HT-29 (cell line): ENCODE measurements at regions not wholly inside any gene's neighbourhood (a gene's known extent, or its start where the extent isn't known, plus 50 kb on each side); places are given as distances from the start of the nearest gene placed in this dataset.

Source experiments
- DNase-seq: peaks from one replicate; pipeline ENCODE4 v3.0.0-alpha.2; 2015; ENCODE audit warnings: low spot score

GRCh38 chr3:145522893-145523651 is 637.9 kb downstream of the PLOD2 start:
- no peak for DNase-seq

GRCh38 chr3:145531548-145531947 is 629.4 kb downstream of the PLOD2 start:
- DNase-seq: no peak

GRCh38 chr3:145533696-145534095 is 627.3 kb downstream of the PLOD2 start:
- no peak for DNase-seq

GRCh38 chr3:145536461-145536860 is 624.5 kb downstream of the PLOD2 start:
- no peak for DNase-seq

- no peak for DNase-seq
These were observed 610.5 kb downstream of the PLOD2 start for GRCh38 chr3:145550522-145550921.

- no peak for DNase-seq
These were observed 603.6 kb downstream of the PLOD2 start for GRCh38 chr3:145557405-145557804.

GRCh38 chr3:145578471-145578870 is 582.5 kb downstream of the PLOD2 start:
- DNase-seq: no peak

GRCh38 chr3:145581694-145582093 is 579.3 kb downstream of the PLOD2 start:
- DNase-seq: no peak

GRCh38 chr3:145604851-145605250 is 556.1 kb downstream of the PLOD2 start:
- no peak for DNase-seq

GRCh38 chr3:145620002-145620401 is 541.0 kb downstream of the PLOD2 start:
- no peak for DNase-seq

- DNase-seq: no peak
These were observed 540.5 kb downstream of the PLOD2 start for GRCh38 chr3:145620486-145620885.

GRCh38 chr3:145623349-145623748 is 537.6 kb downstream of the PLOD2 start:
- no peak for DNase-seq

- no peak for DNase-seq
These were observed 532.8 kb downstream of the PLOD2 start for GRCh38 chr3:145628211-145628610.

GRCh38 chr3:145637105-145637504 is 523.9 kb downstream of the PLOD2 start:
- no peak for DNase-seq

- DNase-seq: no peak
These were observed 521.9 kb downstream of the PLOD2 start for GRCh38 chr3:145639003-145639606.

- no peak for DNase-seq
These were observed 521.1 kb downstream of the PLOD2 start for GRCh38 chr3:145639875-145640274.

GRCh38 chr3:145648396-145648795 is 512.6 kb downstream of the PLOD2 start:
- no peak for DNase-seq

GRCh38 chr3:145649368-145649887 is 511.6 kb downstream of the PLOD2 start:
- no peak for DNase-seq

GRCh38 chr3:145650170-145650569 is 510.8 kb downstream of the PLOD2 start:
- no peak for DNase-seq

GRCh38 chr3:145671121-145671520 is 489.9 kb downstream of the PLOD2 start:
- DNase-seq: no peak

- no peak for DNase-seq
These were observed 487.1 kb downstream of the PLOD2 start for GRCh38 chr3:145673838-145674237.

GRCh38 chr3:145678401-145678800 is 482.6 kb downstream of the PLOD2 start:
- DNase-seq: no peak

- no peak for DNase-seq
These were observed 479.8 kb downstream of the PLOD2 start for GRCh38 chr3:145681181-145681580.
